ENCODE measurements at regions not wholly inside any gene's neighbourhood (a gene's known extent, or its start where the extent isn't known, plus 50 kb on each side); places are given as distances from the start of the nearest gene placed in this dataset.

DNA sequence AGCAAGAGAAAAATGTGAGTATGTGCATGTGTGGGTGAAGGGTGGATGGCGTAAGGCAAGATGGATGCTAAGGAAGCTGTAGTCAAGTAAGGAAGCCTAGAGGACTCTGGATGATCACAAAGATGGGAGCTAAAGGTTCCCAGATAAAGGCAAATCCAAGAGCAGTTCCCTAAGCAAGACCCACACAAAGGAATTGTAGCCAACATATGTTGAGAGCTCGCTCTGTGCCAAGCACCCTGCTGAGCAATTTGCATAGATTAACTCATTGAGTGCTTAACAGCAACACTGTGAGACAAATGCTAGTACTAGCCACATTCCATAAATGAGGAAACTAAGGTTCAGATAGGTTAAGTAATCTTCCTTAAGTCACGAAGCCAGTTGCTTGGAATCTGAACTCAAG, 132.6 kb downstream of the C1D start:
- TF ChIP-seq, protein P1, sequence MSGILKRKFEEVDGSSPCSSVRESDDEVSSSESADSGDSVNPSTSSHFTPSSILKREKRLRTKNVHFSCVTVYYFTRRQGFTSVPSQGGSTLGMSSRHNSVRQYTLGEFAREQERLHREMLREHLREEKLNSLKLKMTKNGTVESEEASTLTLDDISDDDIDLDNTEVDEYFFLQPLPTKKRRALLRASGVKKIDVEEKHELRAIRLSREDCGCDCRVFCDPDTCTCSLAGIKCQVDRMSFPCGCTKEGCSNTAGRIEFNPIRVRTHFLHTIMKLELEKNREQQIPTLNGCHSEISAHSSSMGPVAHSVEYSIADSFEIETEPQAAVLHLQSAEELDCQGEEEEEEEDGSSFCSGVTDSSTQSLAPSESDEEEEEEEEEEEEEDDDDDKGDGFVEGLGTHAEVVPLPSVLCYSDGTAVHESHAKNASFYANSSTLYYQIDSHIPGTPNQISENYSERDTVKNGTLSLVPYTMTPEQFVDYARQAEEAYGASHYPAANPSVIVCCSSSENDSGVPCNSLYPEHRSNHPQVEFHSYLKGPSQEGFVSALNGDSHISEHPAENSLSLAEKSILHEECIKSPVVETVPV (CRISPR knock-in tag; IDR thresholded peaks at IDR 0.05) = no peak
- TF ChIP-seq ZNF8 (CRISPR knock-in tag; IDR thresholded peaks at IDR 0.05) (no peak), ZC3H10 (CRISPR knock-in tag; IDR thresholded peaks at IDR 0.05) (no peak), GLIS3 (CRISPR knock-in tag; IDR thresholded peaks at IDR 0.05) (no peak), RARB (CRISPR knock-in tag; IDR thresholded peaks at IDR 0.05) (no peak), ZNF70 (CRISPR knock-in tag; IDR thresholded peaks at IDR 0.05) (no peak), SNAI2 (CRISPR knock-in tag; IDR thresholded peaks at IDR 0.05) (no peak), ZFP3 (CRISPR knock-in tag; IDR thresholded peaks at IDR 0.05) (no peak), ESRRG (CRISPR knock-in tag; IDR thresholded peaks at IDR 0.05) (no peak), CSDC2 (CRISPR knock-in tag; IDR thresholded peaks at IDR 0.05) (no peak), ZNF565 (CRISPR knock-in tag; conservative IDR thresholded peaks at IDR 0.05; ENCODE audit: low read depth) (no peak)
- TF ChIP-seq, protein P2, sequence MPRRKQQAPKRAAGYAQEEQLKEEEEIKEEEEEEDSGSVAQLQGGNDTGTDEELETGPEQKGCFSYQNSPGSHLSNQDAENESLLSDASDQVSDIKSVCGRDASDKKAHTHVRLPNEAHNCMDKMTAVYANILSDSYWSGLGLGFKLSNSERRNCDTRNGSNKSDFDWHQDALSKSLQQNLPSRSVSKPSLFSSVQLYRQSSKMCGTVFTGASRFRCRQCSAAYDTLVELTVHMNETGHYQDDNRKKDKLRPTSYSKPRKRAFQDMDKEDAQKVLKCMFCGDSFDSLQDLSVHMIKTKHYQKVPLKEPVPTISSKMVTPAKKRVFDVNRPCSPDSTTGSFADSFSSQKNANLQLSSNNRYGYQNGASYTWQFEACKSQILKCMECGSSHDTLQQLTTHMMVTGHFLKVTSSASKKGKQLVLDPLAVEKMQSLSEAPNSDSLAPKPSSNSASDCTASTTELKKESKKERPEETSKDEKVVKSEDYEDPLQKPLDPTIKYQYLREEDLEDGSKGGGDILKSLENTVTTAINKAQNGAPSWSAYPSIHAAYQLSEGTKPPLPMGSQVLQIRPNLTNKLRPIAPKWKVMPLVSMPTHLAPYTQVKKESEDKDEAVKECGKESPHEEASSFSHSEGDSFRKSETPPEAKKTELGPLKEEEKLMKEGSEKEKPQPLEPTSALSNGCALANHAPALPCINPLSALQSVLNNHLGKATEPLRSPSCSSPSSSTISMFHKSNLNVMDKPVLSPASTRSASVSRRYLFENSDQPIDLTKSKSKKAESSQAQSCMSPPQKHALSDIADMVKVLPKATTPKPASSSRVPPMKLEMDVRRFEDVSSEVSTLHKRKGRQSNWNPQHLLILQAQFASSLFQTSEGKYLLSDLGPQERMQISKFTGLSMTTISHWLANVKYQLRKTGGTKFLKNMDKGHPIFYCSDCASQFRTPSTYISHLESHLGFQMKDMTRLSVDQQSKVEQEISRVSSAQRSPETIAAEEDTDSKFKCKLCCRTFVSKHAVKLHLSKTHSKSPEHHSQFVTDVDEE (CRISPR knock-in tag; IDR thresholded peaks at IDR 0.05) = no peak
- TF ChIP-seq, protein P3, sequence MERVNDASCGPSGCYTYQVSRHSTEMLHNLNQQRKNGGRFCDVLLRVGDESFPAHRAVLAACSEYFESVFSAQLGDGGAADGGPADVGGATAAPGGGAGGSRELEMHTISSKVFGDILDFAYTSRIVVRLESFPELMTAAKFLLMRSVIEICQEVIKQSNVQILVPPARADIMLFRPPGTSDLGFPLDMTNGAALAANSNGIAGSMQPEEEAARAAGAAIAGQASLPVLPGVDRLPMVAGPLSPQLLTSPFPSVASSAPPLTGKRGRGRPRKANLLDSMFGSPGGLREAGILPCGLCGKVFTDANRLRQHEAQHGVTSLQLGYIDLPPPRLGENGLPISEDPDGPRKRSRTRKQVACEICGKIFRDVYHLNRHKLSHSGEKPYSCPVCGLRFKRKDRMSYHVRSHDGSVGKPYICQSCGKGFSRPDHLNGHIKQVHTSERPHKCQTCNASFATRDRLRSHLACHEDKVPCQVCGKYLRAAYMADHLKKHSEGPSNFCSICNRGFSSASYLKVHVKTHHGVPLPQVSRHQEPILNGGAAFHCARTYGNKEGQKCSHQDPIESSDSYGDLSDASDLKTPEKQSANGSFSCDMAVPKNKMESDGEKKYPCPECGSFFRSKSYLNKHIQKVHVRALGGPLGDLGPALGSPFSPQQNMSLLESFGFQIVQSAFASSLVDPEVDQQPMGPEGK (CRISPR knock-in tag; IDR thresholded peaks at IDR 0.05; ENCODE audit: borderline replicate concordance) = no peak
- TF ChIP-seq, protein P4, sequence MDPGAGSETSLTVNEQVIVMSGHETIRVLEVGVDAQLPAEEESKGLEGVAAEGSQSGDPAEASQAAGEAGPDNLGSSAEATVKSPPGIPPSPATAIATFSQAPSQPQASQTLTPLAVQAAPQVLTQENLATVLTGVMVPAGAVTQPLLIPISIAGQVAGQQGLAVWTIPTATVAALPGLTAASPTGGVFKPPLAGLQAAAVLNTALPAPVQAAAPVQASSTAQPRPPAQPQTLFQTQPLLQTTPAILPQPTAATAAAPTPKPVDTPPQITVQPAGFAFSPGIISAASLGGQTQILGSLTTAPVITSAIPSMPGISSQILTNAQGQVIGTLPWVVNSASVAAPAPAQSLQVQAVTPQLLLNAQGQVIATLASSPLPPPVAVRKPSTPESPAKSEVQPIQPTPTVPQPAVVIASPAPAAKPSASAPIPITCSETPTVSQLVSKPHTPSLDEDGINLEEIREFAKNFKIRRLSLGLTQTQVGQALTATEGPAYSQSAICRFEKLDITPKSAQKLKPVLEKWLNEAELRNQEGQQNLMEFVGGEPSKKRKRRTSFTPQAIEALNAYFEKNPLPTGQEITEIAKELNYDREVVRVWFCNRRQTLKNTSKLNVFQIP (CRISPR knock-in tag; IDR thresholded peaks at IDR 0.05; ENCODE audit: borderline replicate concordance, low read depth) = no peak
- ATAC-seq = no peak

DNA sequence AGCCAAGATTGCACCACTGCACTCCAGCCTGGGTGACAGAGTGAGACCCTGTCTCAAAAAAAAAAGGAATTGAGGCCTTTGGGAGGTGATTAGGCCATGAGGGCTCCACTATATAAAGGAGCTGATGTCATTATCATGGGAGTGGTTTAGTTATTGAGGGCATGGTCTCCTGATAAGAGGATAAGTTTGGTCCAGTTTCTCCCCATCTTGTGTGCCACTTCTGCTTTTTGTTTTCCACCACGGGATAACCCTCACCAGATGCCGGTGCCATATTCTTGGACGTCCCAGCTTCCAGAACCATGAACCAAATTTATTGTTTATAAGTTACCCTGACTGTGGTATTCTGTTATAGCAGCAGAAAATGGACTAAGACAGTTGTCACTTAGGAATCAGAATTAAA, 125.8 kb downstream of the C1D start:
- TF ChIP-seq ZNF8 (CRISPR knock-in tag; IDR thresholded peaks at IDR 0.05) = no peak
- no peak for TF ChIP-seq ZFP3 (CRISPR knock-in tag; IDR thresholded peaks at IDR 0.05)
- TF ChIP-seq ARNTL (CRISPR knock-in tag; IDR thresholded peaks at IDR 0.05; ENCODE audit: borderline replicate concordance, low read depth) = no peak
- TF ChIP-seq, protein P4 (CRISPR knock-in tag; IDR thresholded peaks at IDR 0.05; ENCODE audit: borderline replicate concordance, low read depth) = no peak
- no peak for TF ChIP-seq ZNF565 (CRISPR knock-in tag; conservative IDR thresholded peaks at IDR 0.05; ENCODE audit: low read depth)
- TF ChIP-seq CSDC2 (CRISPR knock-in tag; IDR thresholded peaks at IDR 0.05) = no peak
- no peak for TF ChIP-seq SNAI2 (CRISPR knock-in tag; IDR thresholded peaks at IDR 0.05)
- no peak for TF ChIP-seq ISL1 (CRISPR knock-in tag; IDR thresholded peaks at IDR 0.05)
- TF ChIP-seq PPARA (CRISPR knock-in tag; IDR thresholded peaks at IDR 0.05; ENCODE audit: borderline replicate concordance) = no peak
- no peak for TF ChIP-seq TCF4 (CRISPR knock-in tag; IDR thresholded peaks at IDR 0.05; ENCODE audit: borderline replicate concordance)
- TF ChIP-seq, protein P3 (CRISPR knock-in tag; IDR thresholded peaks at IDR 0.05; ENCODE audit: borderline replicate concordance) = no peak
- no peak for TF ChIP-seq GLIS3 (CRISPR knock-in tag; IDR thresholded peaks at IDR 0.05)
- ATAC-seq = no peak

DNA sequence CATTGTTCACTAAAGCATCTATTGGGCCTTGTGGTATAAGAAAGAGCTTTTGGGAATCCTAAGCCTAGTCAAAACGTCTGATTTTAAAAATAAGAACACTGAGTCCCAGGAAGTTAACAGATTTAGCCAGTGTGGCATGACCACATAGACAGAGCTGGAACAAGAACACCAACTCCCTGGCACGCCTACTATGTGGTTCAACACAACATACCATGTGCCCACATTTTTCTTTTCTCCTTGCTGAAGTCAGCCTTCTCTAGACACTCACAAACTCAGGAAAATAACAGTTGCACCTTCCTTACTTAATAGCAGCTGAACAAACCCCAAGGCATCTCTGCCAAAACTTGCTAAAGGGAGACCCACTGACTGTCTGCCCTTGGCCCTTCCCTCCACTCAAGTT, 124.8 kb downstream of the C1D start:
- no peak for ATAC-seq
- TF ChIP-seq ZNF8 (CRISPR knock-in tag; IDR thresholded peaks at IDR 0.05) = no peak
- TF ChIP-seq ZFP30 (CRISPR knock-in tag; IDR thresholded peaks at IDR 0.05) = no peak
- no peak for TF ChIP-seq ZNF565 (CRISPR knock-in tag; conservative IDR thresholded peaks at IDR 0.05; ENCODE audit: low read depth)
- TF ChIP-seq, protein P1 (CRISPR knock-in tag; IDR thresholded peaks at IDR 0.05) = no peak
- no peak for TF ChIP-seq RARB (CRISPR knock-in tag; IDR thresholded peaks at IDR 0.05)
- no peak for TF ChIP-seq ISL1 (CRISPR knock-in tag; IDR thresholded peaks at IDR 0.05)
- TF ChIP-seq, protein P3 (CRISPR knock-in tag; IDR thresholded peaks at IDR 0.05; ENCODE audit: borderline replicate concordance) = no peak
- TF ChIP-seq PPARA (CRISPR knock-in tag; IDR thresholded peaks at IDR 0.05; ENCODE audit: borderline replicate concordance) = no peak
- TF ChIP-seq, protein P4 (CRISPR knock-in tag; IDR thresholded peaks at IDR 0.05; ENCODE audit: borderline replicate concordance, low read depth) = no peak
